Activated CD8-positive, alpha-beta memory T cell treated with anti-CD3 and anti-CD28 coated beads, Interleukin-2, amount 50 U/mL, for 4 hours (primary cell): ENCODE measurements at regions not wholly inside any gene's neighbourhood (a gene's known extent, or its start where the extent isn't known, plus 50 kb on each side); places are given as distances from the start of the nearest gene placed in this dataset.
A peak's percentile ranks its signal among the peaks of the same experiment; 100 is the strongest.
"Not testable (repeated sequence)": the region's sequence is repeated elsewhere in the genome, so short reads cannot be mapped to it uniquely, and the experiment has no call there.

ENCODE experiments used
- DNase-seq: peaks from one replicate; pipeline ENCODE4 v3.0.0-alpha.2; 2020

- no peak for DNase-seq
Observed at GRCh38 chr2:168300460-168300859, 53.1 kb upstream of the STK39 start.

GRCh38 chr2:168304024-168304681, 56.8 kb upstream of the STK39 start:
- no peak for DNase-seq

- DNase-seq = no peak
Observed at GRCh38 chr2:168307379-168307778, 60.0 kb upstream of the STK39 start.

- DNase-seq = no peak
Observed at GRCh38 chr2:168310580-168310979, 63.2 kb upstream of the STK39 start.

GRCh38 chr2:168311261-168311910, 64.0 kb upstream of the STK39 start:
- DNase-seq = no peak

- no peak for DNase-seq
Observed at GRCh38 chr2:168312036-168312822, 64.8 kb upstream of the STK39 start.

GRCh38 chr2:168314236-168314635, 66.8 kb upstream of the STK39 start:
- DNase-seq = no peak

GRCh38 chr2:168315331-168316072, 68.1 kb upstream of the STK39 start:
- DNase-seq = no peak

- DNase-seq = no peak
Observed at GRCh38 chr2:168316073-168316440, 68.7 kb upstream of the STK39 start.

GRCh38 chr2:168317282-168317681, 69.9 kb upstream of the STK39 start:
- DNase-seq = no peak

GRCh38 chr2:168320267-168320666, 72.9 kb upstream of the STK39 start:
- DNase-seq = no peak

GRCh38 chr2:168322325-168323007, 75.1 kb upstream of the STK39 start:
- DNase-seq = no peak

- no peak for DNase-seq
Observed at GRCh38 chr2:168323529-168324021, 76.2 kb upstream of the STK39 start.

GRCh38 chr2:168326572-168326971, 79.2 kb upstream of the STK39 start:
- DNase-seq = no peak

- DNase-seq = no peak
Observed at GRCh38 chr2:168327328-168327727, 79.9 kb upstream of the STK39 start.

GRCh38 chr2:168328421-168328820, 81.0 kb upstream of the STK39 start:
- no peak for DNase-seq

GRCh38 chr2:168330624-168331423, 83.4 kb upstream of the STK39 start:
- DNase-seq = no peak

GRCh38 chr2:168335254-168335653, 87.9 kb upstream of the STK39 start:
- DNase-seq = not testable (repeated sequence)

GRCh38 chr2:168336786-168337388, 89.5 kb upstream of the STK39 start:
- peak; percentile 49 for DNase-seq

GRCh38 chr2:168338292-168338691, 90.9 kb upstream of the STK39 start:
- no peak for DNase-seq

GRCh38 chr2:168338803-168339437, 91.5 kb upstream of the STK39 start:
- no peak for DNase-seq
